ENCODE measurements at regions not wholly inside any gene's neighbourhood (a gene's known extent, or its start where the extent isn't known, plus 50 kb on each side); places are given as distances from the start of the nearest gene placed in this dataset.

DNA sequence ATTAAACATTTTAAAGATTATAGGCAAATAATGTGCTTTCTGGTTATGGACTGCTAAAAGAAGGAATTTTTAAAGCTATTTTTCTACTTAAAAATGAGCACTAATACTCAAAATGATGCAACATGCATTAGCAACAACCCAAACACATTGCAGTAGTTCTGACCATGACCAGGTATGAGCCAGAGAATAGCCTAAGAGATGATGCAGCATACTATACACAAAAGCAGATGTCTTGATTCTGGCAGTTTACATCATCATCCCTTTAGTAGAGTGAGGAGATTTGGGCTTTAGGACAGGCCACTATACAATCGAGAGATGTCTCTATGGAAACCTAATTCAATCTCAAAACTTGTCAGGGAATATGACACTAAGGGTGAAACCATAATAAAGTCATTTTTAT, 307.1 kb downstream of the PRR16 start:
- H3K4me1 ChIP-seq (ENCODE audit: control insufficient read depth in 3 of 3, insufficient read depth in 2 of 3, low read depth in 1 of 3, low read length in 2 of 3), result no peaks in the 10 kb centered on the region
- FAIRE-seq (no peak), DNase-seq (no peak)
- no peaks in the 10 kb centered on the region for H3K9me3 ChIP-seq (ENCODE audit: control insufficient read depth in 2 of 2, insufficient read depth in 1 of 2, low read depth in 1 of 2, low read length in 1 of 2)
- H3K36me3 ChIP-seq (ENCODE audit: control insufficient read depth in 3 of 3, insufficient read depth in 2 of 3, low read depth in 1 of 3, low read length in 3 of 3), result no peaks in the 10 kb centered on the region
- WGBS, 3 donors, result 60 to 76% (median 73%) methylated on average over 1 of the region's 1 CpG
- H3K27me3 ChIP-seq (ENCODE audit: control insufficient read depth in 3 of 3, insufficient read depth in 3 of 3, low read length in 3 of 3), result no peaks in the 10 kb centered on the region
- no peak overlapping the region for H3K27ac ChIP-seq (ENCODE audit: low read depth in 1 of 3, low read length in 2 of 3)
- no peak overlapping the region for H3K4me3 ChIP-seq (ENCODE audit: low read depth in 1 of 3, low read length in 3 of 3)

DNA sequence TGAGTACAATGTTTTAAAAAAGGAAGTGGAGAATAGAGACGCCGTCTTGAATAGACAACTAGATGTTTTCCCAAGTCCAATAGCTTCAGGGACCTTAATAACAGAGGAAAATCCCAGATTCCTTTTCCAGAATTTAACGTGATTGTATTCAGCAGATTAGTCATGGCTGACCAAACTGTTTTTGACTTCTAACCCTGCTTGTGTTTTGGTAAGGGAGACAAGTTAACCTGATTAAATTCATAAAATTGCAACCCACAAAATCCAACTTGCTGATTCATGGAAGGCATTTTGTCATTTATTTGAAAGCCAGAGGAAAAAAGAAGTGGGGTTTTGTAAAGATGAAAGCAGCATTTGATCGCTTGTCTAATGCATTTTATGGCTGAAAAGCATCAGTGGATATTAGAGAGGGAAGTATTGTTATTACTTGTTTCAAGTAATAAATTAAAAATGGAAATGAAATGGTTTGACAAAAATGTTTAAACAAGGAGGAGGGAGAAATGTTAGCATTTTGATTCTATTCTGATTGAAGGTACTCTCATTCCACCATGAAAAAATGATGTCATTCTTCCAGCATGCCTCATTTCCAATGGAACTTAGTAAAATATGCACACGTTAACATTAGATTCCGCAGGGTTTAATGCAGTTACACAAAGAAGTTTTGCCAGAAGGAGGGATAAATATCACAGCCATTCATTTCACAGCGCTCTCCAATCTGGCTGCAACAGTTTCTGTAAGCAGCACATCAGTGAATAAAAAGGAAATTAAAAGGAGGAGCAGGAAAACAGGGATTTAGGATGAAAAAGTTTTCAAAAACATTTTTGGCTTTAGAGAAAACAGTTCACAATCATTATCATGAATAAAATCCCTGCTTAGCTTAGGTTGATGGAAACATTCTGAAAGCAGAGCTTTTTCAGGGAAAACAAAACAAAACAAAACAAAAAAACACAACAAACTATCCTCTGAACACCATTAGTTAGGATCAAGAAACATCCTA, 314.7 kb downstream of the PRR16 start:
- no peak overlapping the region for H3K27ac ChIP-seq (ENCODE audit: low read depth in 1 of 3, low read length in 2 of 3)
- no peaks in the 10 kb centered on the region for H3K36me3 ChIP-seq (ENCODE audit: control insufficient read depth in 3 of 3, insufficient read depth in 2 of 3, low read depth in 1 of 3, low read length in 3 of 3)
- no peaks in the 10 kb centered on the region for H3K27me3 ChIP-seq (ENCODE audit: control insufficient read depth in 3 of 3, insufficient read depth in 3 of 3, low read length in 3 of 3)
- FAIRE-seq (no peak), DNase-seq (no peak)
- no peak overlapping the region for H3K4me3 ChIP-seq (ENCODE audit: low read depth in 1 of 3, low read length in 3 of 3)
- WGBS, 3 donors, result 68 to 76% (median 72%) methylated on average over 7 of the region's 7 CpGs
- no peaks in the 10 kb centered on the region for H3K4me1 ChIP-seq (ENCODE audit: control insufficient read depth in 3 of 3, insufficient read depth in 2 of 3, low read depth in 1 of 3, low read length in 2 of 3)
- no peaks in the 10 kb centered on the region for H3K9me3 ChIP-seq (ENCODE audit: control insufficient read depth in 2 of 2, insufficient read depth in 1 of 2, low read depth in 1 of 2, low read length in 1 of 2)

DNA sequence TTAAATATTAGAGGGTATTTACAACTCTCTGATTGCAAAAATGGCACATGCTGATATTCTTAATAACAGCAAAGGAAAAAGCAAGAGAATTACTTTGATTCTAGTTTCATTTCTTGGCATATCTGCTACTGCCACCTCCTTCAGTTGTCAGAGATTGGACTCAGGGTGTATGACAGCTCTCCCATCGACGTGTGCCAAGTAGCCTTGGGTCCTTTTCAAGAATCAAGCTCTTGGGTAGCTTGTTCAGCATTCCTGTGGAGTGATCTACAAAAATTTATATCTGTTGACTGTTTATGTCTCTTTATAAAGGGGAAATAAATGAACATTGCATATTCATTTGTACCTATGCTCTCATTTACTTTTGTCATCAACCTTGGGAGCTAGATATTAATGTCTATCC, 315.6 kb downstream of the PRR16 start:
- no peaks in the 10 kb centered on the region for H3K36me3 ChIP-seq (ENCODE audit: control insufficient read depth in 3 of 3, insufficient read depth in 2 of 3, low read depth in 1 of 3, low read length in 3 of 3)
- 42 to 65% (median 48%) methylated on average over 2 of the region's 2 CpGs for WGBS, 3 donors
- no peak overlapping the region for H3K4me3 ChIP-seq (ENCODE audit: low read depth in 1 of 3, low read length in 3 of 3)
- no peaks in the 10 kb centered on the region for H3K9me3 ChIP-seq (ENCODE audit: control insufficient read depth in 2 of 2, insufficient read depth in 1 of 2, low read depth in 1 of 2, low read length in 1 of 2)
- H3K27ac ChIP-seq (ENCODE audit: low read depth in 1 of 3, low read length in 2 of 3), result no peak overlapping the region
- no peak for FAIRE-seq
- no peaks in the 10 kb centered on the region for H3K4me1 ChIP-seq (ENCODE audit: control insufficient read depth in 3 of 3, insufficient read depth in 2 of 3, low read depth in 1 of 3, low read length in 2 of 3)
- no peak for DNase-seq
- no peaks in the 10 kb centered on the region for H3K27me3 ChIP-seq (ENCODE audit: control insufficient read depth in 3 of 3, insufficient read depth in 3 of 3, low read length in 3 of 3)

DNA sequence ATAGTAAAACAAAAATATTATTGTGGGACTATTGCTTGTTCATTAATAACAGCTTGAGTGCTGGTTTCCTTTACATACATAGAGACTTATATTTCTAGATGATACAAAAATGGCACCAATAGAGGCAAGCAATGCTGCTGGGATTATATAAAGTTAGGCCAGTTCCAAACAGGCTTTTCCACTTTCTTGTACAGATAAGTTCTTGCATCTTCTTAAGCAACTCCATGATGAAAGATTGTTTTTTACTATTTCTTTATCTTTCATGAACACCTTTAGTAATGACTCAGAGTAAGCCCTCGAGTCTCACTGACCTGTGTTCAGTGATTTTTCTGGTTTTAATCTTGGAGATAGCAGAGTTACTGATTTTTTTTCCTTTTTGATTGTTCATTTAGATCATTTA, 324.4 kb downstream of the PRR16 start:
- Histone ChIP-seq H3K4me3 (ENCODE audit: low read depth in 1 of 3, low read length in 3 of 3) (no peak overlapping the region), H3K27ac (ENCODE audit: low read depth in 1 of 3, low read length in 2 of 3) (no peak overlapping the region), H3K9me3 (ENCODE audit: control insufficient read depth in 2 of 2, insufficient read depth in 1 of 2, low read depth in 1 of 2, low read length in 1 of 2) (peaks cover 0 to 1% of the 10 kb centered on the region in 2 donors), H3K4me1 (ENCODE audit: control insufficient read depth in 3 of 3, insufficient read depth in 2 of 3, low read depth in 1 of 3, low read length in 2 of 3) (no peaks in the 10 kb centered on the region), H3K27me3 (ENCODE audit: control insufficient read depth in 3 of 3, insufficient read depth in 3 of 3, low read length in 3 of 3) (no peaks in the 10 kb centered on the region), H3K36me3 (ENCODE audit: control insufficient read depth in 3 of 3, insufficient read depth in 2 of 3, low read depth in 1 of 3, low read length in 3 of 3) (no peaks in the 10 kb centered on the region)
- DNase-seq (no peak), FAIRE-seq (no peak)
- 11 to 48% (median 19%) methylated on average over 1 of the region's 1 CpG for WGBS, 3 donors

- Histone ChIP-seq H3K27me3 (ENCODE audit: control insufficient read depth in 3 of 3, insufficient read depth in 3 of 3, low read length in 3 of 3) (no peaks in the 10 kb centered on the region), H3K27ac (ENCODE audit: low read depth in 1 of 3, low read length in 2 of 3) (no peak overlapping the region), H3K4me3 (ENCODE audit: low read depth in 1 of 3, low read length in 3 of 3) (no peak overlapping the region), H3K4me1 (ENCODE audit: control insufficient read depth in 3 of 3, insufficient read depth in 2 of 3, low read depth in 1 of 3, low read length in 2 of 3) (no peaks in the 10 kb centered on the region), H3K9me3 (ENCODE audit: control insufficient read depth in 2 of 2, insufficient read depth in 1 of 2, low read depth in 1 of 2, low read length in 1 of 2) (peaks cover 0 to 1% of the 10 kb centered on the region in 2 donors), H3K36me3 (ENCODE audit: control insufficient read depth in 3 of 3, insufficient read depth in 2 of 3, low read depth in 1 of 3, low read length in 3 of 3) (no peaks in the 10 kb centered on the region)
- DNase-seq (no peak), FAIRE-seq (no peak)
- 21 to 31% (median 25%) methylated on average over 2 of the region's 2 CpGs for WGBS, 3 donors
These were observed 325.8 kb downstream of the PRR16 start for GRCh38 chr5:120789918-120790317.

DNA sequence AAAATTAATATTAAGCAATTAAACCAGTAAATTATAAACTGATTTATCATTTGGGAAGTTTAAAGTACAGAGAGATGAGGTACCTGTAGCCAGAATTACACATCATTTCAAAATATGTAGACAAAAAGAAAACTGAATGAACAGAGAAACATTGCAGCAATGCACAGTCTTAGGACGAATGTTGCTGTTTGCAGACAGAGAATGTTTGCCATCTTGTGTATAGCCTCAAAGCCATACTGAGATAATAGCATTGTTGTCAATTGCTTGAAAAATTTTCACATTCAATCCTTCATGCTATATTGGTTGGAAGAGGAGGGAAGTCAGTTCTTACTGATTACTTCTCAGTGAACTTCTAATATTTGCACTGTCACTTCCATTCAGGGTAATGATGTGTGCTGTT, 326.2 kb downstream of the PRR16 start:
- no peaks in the 10 kb centered on the region for H3K27me3 ChIP-seq (ENCODE audit: control insufficient read depth in 3 of 3, insufficient read depth in 3 of 3, low read length in 3 of 3)
- FAIRE-seq (no peak), DNase-seq (no peak)
- peaks cover 0 to 1% of the 10 kb centered on the region in 2 donors for H3K9me3 ChIP-seq (ENCODE audit: control insufficient read depth in 2 of 2, insufficient read depth in 1 of 2, low read depth in 1 of 2, low read length in 1 of 2)
- H3K4me3 ChIP-seq (ENCODE audit: low read depth in 1 of 3, low read length in 3 of 3), result no peak overlapping the region
- WGBS, 3 donors, result 37 to 61% (median 49%) methylated on average over 1 of the region's 1 CpG
- H3K27ac ChIP-seq (ENCODE audit: low read depth in 1 of 3, low read length in 2 of 3), result no peak overlapping the region
- no peaks in the 10 kb centered on the region for H3K4me1 ChIP-seq (ENCODE audit: control insufficient read depth in 3 of 3, insufficient read depth in 2 of 3, low read depth in 1 of 3, low read length in 2 of 3)
- no peaks in the 10 kb centered on the region for H3K36me3 ChIP-seq (ENCODE audit: control insufficient read depth in 3 of 3, insufficient read depth in 2 of 3, low read depth in 1 of 3, low read length in 3 of 3)

DNA sequence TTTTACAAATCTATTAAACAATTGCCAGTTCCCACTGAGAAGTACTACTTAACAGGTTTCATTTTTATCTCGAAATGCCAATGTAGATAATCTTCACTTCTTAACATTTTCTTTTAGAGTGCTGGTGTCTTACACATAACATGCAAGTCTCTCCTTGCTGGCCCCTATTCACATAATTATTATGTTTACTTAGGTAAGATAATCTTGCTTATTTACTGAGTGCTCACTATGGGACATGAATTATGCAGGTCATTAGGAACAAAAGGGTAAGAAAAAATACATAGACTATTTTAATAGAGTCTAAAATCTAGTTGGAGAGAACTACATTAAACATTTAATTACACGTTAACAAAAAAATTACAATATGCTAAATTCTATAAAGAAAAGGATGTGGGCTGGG, 328.4 kb downstream of the PRR16 start:
- FAIRE-seq, result no peak
- H3K4me3 ChIP-seq (ENCODE audit: low read depth in 1 of 3, low read length in 3 of 3), result no peak overlapping the region

GRCh38 chr5:120794121-120794520, 330.0 kb downstream of the PRR16 start:
- no peak overlapping the region for H3K4me3 ChIP-seq (ENCODE audit: low read depth in 1 of 3, low read length in 3 of 3)
- no peaks in the 10 kb centered on the region for H3K27me3 ChIP-seq (ENCODE audit: control insufficient read depth in 3 of 3, insufficient read depth in 3 of 3, low read length in 3 of 3)
- WGBS, 3 donors, result 76 to 83% (median 76%) methylated on average over 1 of the region's 1 CpG
- H3K36me3 ChIP-seq (ENCODE audit: control insufficient read depth in 3 of 3, insufficient read depth in 2 of 3, low read depth in 1 of 3, low read length in 3 of 3), result no peaks in the 10 kb centered on the region
- no peak overlapping the region for H3K27ac ChIP-seq (ENCODE audit: low read depth in 1 of 3, low read length in 2 of 3)
- no peaks in the 10 kb centered on the region for H3K4me1 ChIP-seq (ENCODE audit: control insufficient read depth in 3 of 3, insufficient read depth in 2 of 3, low read depth in 1 of 3, low read length in 2 of 3)
- H3K9me3 ChIP-seq (ENCODE audit: control insufficient read depth in 2 of 2, insufficient read depth in 1 of 2, low read depth in 1 of 2, low read length in 1 of 2), result peaks cover 0 to 1% of the 10 kb centered on the region in 2 donors
- no peak for DNase-seq
- FAIRE-seq, result no peak

More for the DNA sequence above, 328.4 kb downstream of the PRR16 start:
- 59 to 81% (median 64%) methylated on average over 2 of the region's 2 CpGs for WGBS, 3 donors
- Histone ChIP-seq H3K4me1 (ENCODE audit: control insufficient read depth in 3 of 3, insufficient read depth in 2 of 3, low read depth in 1 of 3, low read length in 2 of 3) (no peaks in the 10 kb centered on the region), H3K27me3 (ENCODE audit: control insufficient read depth in 3 of 3, insufficient read depth in 3 of 3, low read length in 3 of 3) (no peaks in the 10 kb centered on the region), H3K9me3 (ENCODE audit: control insufficient read depth in 2 of 2, insufficient read depth in 1 of 2, low read depth in 1 of 2, low read length in 1 of 2) (peaks cover 0 to 1% of the 10 kb centered on the region in 2 donors), H3K36me3 (ENCODE audit: control insufficient read depth in 3 of 3, insufficient read depth in 2 of 3, low read depth in 1 of 3, low read length in 3 of 3) (no peaks in the 10 kb centered on the region), H3K27ac (ENCODE audit: low read depth in 1 of 3, low read length in 2 of 3) (no peak overlapping the region)
- DNase-seq, result no peak
